Endothelial cell (in vitro differentiated cells): ENCODE measurements at regions not wholly inside any gene's neighbourhood (a gene's known extent, or its start where the extent isn't known, plus 50 kb on each side); places are given as distances from the start of the nearest gene placed in this dataset.

Experiments
- DNase-seq: peaks from one replicate; pipeline ENCODE4 v3.0.0; 2021; ENCODE audit warnings: low spot score
- H3K27ac Mint-ChIP-seq: one replicate; pipeline ENCODE4 v1.8.0; 2021; ENCODE audit warnings: mixed read lengths, inconsistent platforms; ENCODE audit not compliant: unreplicated experiment
- H3K27me3 Mint-ChIP-seq: one replicate; pipeline ENCODE4 v1.8.0; 2021; ENCODE audit warnings: mild to moderate bottlenecking, moderate library complexity, mixed read lengths, inconsistent platforms; ENCODE audit not compliant: unreplicated experiment
- H3K36me3 Mint-ChIP-seq: one replicate; pipeline ENCODE4 v1.8.0; 2021; ENCODE audit warnings: mild to moderate bottlenecking, low read depth, mixed read lengths, inconsistent platforms; ENCODE audit not compliant: unreplicated experiment
- H3K4me1 Mint-ChIP-seq: one replicate; pipeline ENCODE4 v1.8.0; 2021; ENCODE audit warnings: mild to moderate bottlenecking, mixed read lengths, inconsistent platforms; ENCODE audit not compliant: unreplicated experiment
- H3K4me3 Mint-ChIP-seq: one replicate; pipeline ENCODE4 v1.8.0; 2021; ENCODE audit warnings: mild to moderate bottlenecking, mixed read lengths, inconsistent platforms; ENCODE audit not compliant: unreplicated experiment
- H3K9me3 Mint-ChIP-seq: one replicate; pipeline ENCODE4 v1.8.0; 2021; ENCODE audit warnings: mixed read lengths, inconsistent platforms; ENCODE audit not compliant: unreplicated experiment
- TF ChIP-seq, protein P1 (sequence below): fragments of 200-600 bp; sonication (generic); IDR thresholded peaks from one replicate; pipeline ENCODE4 v1.5.0; 2021; ENCODE audit warnings: antibody characterized with exemption; ENCODE audit not compliant: unreplicated experiment

DNA sequence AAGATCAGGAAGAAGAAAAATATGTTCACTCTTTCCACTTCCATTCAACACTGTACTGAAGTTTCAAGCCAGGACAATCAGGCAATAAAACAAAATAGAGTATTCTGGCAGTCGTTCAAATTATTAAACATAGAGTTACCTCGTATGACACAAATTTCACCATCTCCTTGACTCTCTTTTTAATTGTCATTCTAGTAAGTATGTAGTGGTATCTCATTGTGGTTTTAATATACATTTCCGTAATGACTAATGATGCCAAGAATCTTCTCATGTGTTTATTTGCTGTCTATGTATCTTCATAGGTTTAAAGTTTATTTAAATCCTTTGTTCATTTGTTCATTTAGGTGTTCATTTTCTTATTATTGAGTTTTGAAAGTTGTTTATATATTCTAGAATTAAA lies 352.2 kb downstream of the IDS start:
- no peaks in the 10 kb centered on the region for H3K9me3 Mint-ChIP-seq
- TF ChIP-seq, protein P1, sequence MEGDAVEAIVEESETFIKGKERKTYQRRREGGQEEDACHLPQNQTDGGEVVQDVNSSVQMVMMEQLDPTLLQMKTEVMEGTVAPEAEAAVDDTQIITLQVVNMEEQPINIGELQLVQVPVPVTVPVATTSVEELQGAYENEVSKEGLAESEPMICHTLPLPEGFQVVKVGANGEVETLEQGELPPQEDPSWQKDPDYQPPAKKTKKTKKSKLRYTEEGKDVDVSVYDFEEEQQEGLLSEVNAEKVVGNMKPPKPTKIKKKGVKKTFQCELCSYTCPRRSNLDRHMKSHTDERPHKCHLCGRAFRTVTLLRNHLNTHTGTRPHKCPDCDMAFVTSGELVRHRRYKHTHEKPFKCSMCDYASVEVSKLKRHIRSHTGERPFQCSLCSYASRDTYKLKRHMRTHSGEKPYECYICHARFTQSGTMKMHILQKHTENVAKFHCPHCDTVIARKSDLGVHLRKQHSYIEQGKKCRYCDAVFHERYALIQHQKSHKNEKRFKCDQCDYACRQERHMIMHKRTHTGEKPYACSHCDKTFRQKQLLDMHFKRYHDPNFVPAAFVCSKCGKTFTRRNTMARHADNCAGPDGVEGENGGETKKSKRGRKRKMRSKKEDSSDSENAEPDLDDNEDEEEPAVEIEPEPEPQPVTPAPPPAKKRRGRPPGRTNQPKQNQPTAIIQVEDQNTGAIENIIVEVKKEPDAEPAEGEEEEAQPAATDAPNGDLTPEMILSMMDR, result no peak
- no peaks in the 10 kb centered on the region for H3K4me1 Mint-ChIP-seq
- no peak for DNase-seq
- no peaks in the 10 kb centered on the region for H3K36me3 Mint-ChIP-seq
- H3K4me3 Mint-ChIP-seq, result no peak overlapping the region
- no peak overlapping the region for H3K27ac Mint-ChIP-seq
- H3K27me3 Mint-ChIP-seq, result no peaks in the 10 kb centered on the region

- H3K4me1 Mint-ChIP-seq, result no peaks in the 10 kb centered on the region
- DNase-seq, result no peak
- no peaks in the 10 kb centered on the region for H3K36me3 Mint-ChIP-seq
- no peak overlapping the region for H3K4me3 Mint-ChIP-seq
- TF ChIP-seq, protein P1, result no peak
- no peaks in the 10 kb centered on the region for H3K9me3 Mint-ChIP-seq
- H3K27ac Mint-ChIP-seq, result no peak overlapping the region
- no peaks in the 10 kb centered on the region for H3K27me3 Mint-ChIP-seq
Measured at GRCh38 chrX:149151805-149152757, 353.0 kb downstream of the IDS start.

GRCh38 chrX:149145845-149146285 lies 359.2 kb downstream of the IDS start:
- Mint-ChIP-seq H3K4me1 (no peaks in the 10 kb centered on the region), H3K9me3 (no peaks in the 10 kb centered on the region), H3K36me3 (no peaks in the 10 kb centered on the region), H3K27me3 (no peaks in the 10 kb centered on the region), H3K27ac (no peak overlapping the region), H3K4me3 (no peak overlapping the region)
- TF ChIP-seq, protein P1, result no peak
- no peak for DNase-seq

- H3K4me3 Mint-ChIP-seq, result no peak overlapping the region
- no peaks in the 10 kb centered on the region for H3K4me1 Mint-ChIP-seq
- H3K27ac Mint-ChIP-seq, result no peak overlapping the region
Measured at GRCh38 chrX:149131774-149132173, 373.3 kb downstream of the IDS start.

More at GRCh38 chrX:149131774-149132173, 373.3 kb downstream of the IDS start:
- no peaks in the 10 kb centered on the region for H3K36me3 Mint-ChIP-seq
- H3K27me3 Mint-ChIP-seq, result no peaks in the 10 kb centered on the region
- TF ChIP-seq, protein P1, result no peak
- H3K9me3 Mint-ChIP-seq, result no peaks in the 10 kb centered on the region
- DNase-seq, result no peak
